NCI-H2196 (cell line): ENCODE measurements at regions not wholly inside any gene's neighbourhood (a gene's known extent, or its start where the extent isn't known, plus 50 kb on each side); places are given as distances from the start of the nearest gene placed in this dataset.
A peak's percentile ranks its signal among the peaks of the same experiment; 100 is the strongest.

Source experiments
- DNase-seq: peaks from one replicate; lab custom pipeline; 2025; ENCODE audit not compliant: unreplicated experiment; lab: John Stamatoyannopoulos, UW

GRCh38 chr1:2914702-2915101, 106.6 kb upstream of the ACTRT2 start:
- DNase-seq = no peak

GRCh38 chr1:2916153-2916552, 105.1 kb upstream of the ACTRT2 start:
- no peak for DNase-seq

- no peak for DNase-seq
These were observed 104.6 kb upstream of the ACTRT2 start for GRCh38 chr1:2916706-2917105.

- no peak for DNase-seq
These were observed 104.0 kb upstream of the ACTRT2 start for GRCh38 chr1:2917284-2917683.

GRCh38 chr1:2918441-2918840, 102.8 kb upstream of the ACTRT2 start:
- DNase-seq = no peak

GRCh38 chr1:2919841-2920240, 101.4 kb upstream of the ACTRT2 start:
- DNase-seq = no peak

- no peak for DNase-seq
These were observed 100.7 kb upstream of the ACTRT2 start for GRCh38 chr1:2920421-2921015.

GRCh38 chr1:2921970-2922686, 99.1 kb upstream of the ACTRT2 start:
- peak; percentile 40 for DNase-seq

GRCh38 chr1:2923351-2923750, 97.9 kb upstream of the ACTRT2 start:
- DNase-seq = no peak

- no peak for DNase-seq
These were observed 96.0 kb upstream of the ACTRT2 start for GRCh38 chr1:2925291-2925690.

- DNase-seq = no peak
These were observed 95.3 kb upstream of the ACTRT2 start for GRCh38 chr1:2925918-2926317.

- no peak for DNase-seq
These were observed 94.7 kb upstream of the ACTRT2 start for GRCh38 chr1:2926447-2927055.

GRCh38 chr1:2927393-2928360, 93.6 kb upstream of the ACTRT2 start:
- DNase-seq = no peak

- no peak for DNase-seq
These were observed 92.6 kb upstream of the ACTRT2 start for GRCh38 chr1:2928366-2929325.

- DNase-seq = no peak
These were observed 91.9 kb upstream of the ACTRT2 start for GRCh38 chr1:2929335-2929734.

GRCh38 chr1:2930016-2930815, 91.1 kb upstream of the ACTRT2 start:
- DNase-seq = no peak

GRCh38 chr1:2930913-2931723, 90.1 kb upstream of the ACTRT2 start:
- DNase-seq = no peak

GRCh38 chr1:2931724-2932401, 89.4 kb upstream of the ACTRT2 start:
- DNase-seq = no peak
